A549 (cell line): ENCODE measurements at regions not wholly inside any gene's neighbourhood (a gene's known extent, or its start where the extent isn't known, plus 50 kb on each side); places are given as distances from the start of the nearest gene placed in this dataset.

Experiments used
- ATAC-seq, 2 experiments: fragments of 200-7000 bp in 1 of 2; fragments of >200 bp in 1 of 2; cut with Nextera tagmentation in 1 of 2; cut with Tn5 transposase in 1 of 2; 3 replicates each; pipeline versions ENCODE4 v1.8.0 to v1.9.1; 2018 to 2020; ENCODE audit warnings: mild to moderate bottlenecking in 1 of 2, moderate library complexity in 1 of 2
- CTCF ChIA-PET: fragments of 300-600 bp; sonication (Branson Sonifier 250); formaldehyde crosslinking; extraction: SDS; loops from one replicate; lab custom pipeline; 2021; ENCODE audit warnings: antibody characterized with exemption, inconsistent platforms; lab: Yijun Ruan, JAX
- POLR2A ChIA-PET: fragments of 350-600 bp; formaldehyde crosslinking; extraction: SDS; loops from one replicate; lab custom pipeline; 2021; ENCODE audit warnings: antibody characterized with exemption, inconsistent platforms; lab: Yijun Ruan, JAX
- DNase-seq, 2 experiments: peaks; one replicate each; pipeline versions ENCODE4 v3.0.0 to v3.0.0-alpha.2; 2011 to 2016; ENCODE audit warnings: low read depth in 1 of 2, low spot score in 1 of 2
- FAIRE-seq: peaks from 2 replicates; lab custom pipeline; 2011; peaks lifted over from hg19 to GRCh38; lab: Jason Lieb, UNC
- H3K27ac ChIP-seq, 2 experiments: fragments of >200 bp; sonication (Bioruptor Twin); formaldehyde crosslinking; 3 replicates each; pipeline ENCODE4 v1.5.1; 2016 to 2017
- H3K4me1 ChIP-seq: fragments of >200 bp; sonication (Bioruptor Twin); formaldehyde crosslinking; 3 replicates; pipeline ENCODE4 v1.6.1; 2016
- H3K4me2 ChIP-seq: fragments of >200 bp; sonication (Bioruptor Twin); formaldehyde crosslinking; 3 replicates; pipeline ENCODE4 v1.6.1; 2016
- H3K4me3 ChIP-seq: fragments of >200 bp; sonication (Bioruptor Twin); formaldehyde crosslinking; 3 replicates; pipeline ENCODE4 v1.5.1; 2016
- H3K9me3 ChIP-seq: fragments of >200 bp; sonication (Bioruptor Twin); formaldehyde crosslinking; 3 replicates; pipeline ENCODE4 v1.6.1; 2016
- ATOH8 ChIP-seq: fragments of 250-450 bp; sonication (Bioruptor Pico); IDR thresholded peaks from 2 replicates; pipeline ENCODE4 v1.5.0; 2020; ENCODE audit warnings: low read depth, mild to moderate bottlenecking, moderate library complexity
- BCL3 ChIP-seq: fragments of >200 bp; sonication (Bioruptor Twin); formaldehyde crosslinking; IDR thresholded peaks from 3 replicates; pipeline ENCODE4 v1.6.1; 2016
- CBX8 ChIP-seq: fragments of 200-600 bp; sonication (generic); IDR thresholded peaks from 2 replicates; pipeline ENCODE4 v1.6.1; 2016
- CEBPB ChIP-seq, 2 experiments: fragments of >200 bp in 1 of 2; sonication (Bioruptor Twin) in 1 of 2; formaldehyde crosslinking in 1 of 2; IDR thresholded peaks; 2 replicates each; pipeline ENCODE4 v1.6.1; 2012 to 2016
- CHD2 ChIP-seq: fragments of 150-350 bp; IDR thresholded peaks from 2 replicates; pipeline ENCODE4 v1.6.1; 2014; ENCODE audit warnings: low read length; ENCODE audit not compliant: partially characterized antibody
- CTCF ChIP-seq: fragments of >200 bp; sonication (Bioruptor Twin); formaldehyde crosslinking; IDR thresholded peaks from 3 replicates; pipeline ENCODE4 v1.5.1; 2016
- EHMT2 ChIP-seq: fragments of 200-600 bp; sonication (generic); IDR thresholded peaks from 2 replicates; pipeline ENCODE4 v1.6.1; 2016; ENCODE audit warnings: antibody characterized with exemption, low read depth, mild to moderate bottlenecking, moderate library complexity
- GATA3 ChIP-seq: IDR thresholded peaks from 2 replicates; pipeline ENCODE4 v1.6.1; 2012; ENCODE audit warnings: borderline replicate concordance
- HES2 ChIP-seq: fragments of >200 bp; sonication (Bioruptor Twin); formaldehyde crosslinking; IDR thresholded peaks from 2 replicates; pipeline ENCODE4 v1.6.1; 2016
- HOXB13 ChIP-seq: fragments of 250-450 bp; sonication (Bioruptor Pico); IDR thresholded peaks from 2 replicates; pipeline ENCODE4 v1.5.0; 2020; ENCODE audit warnings: low read depth, mild to moderate bottlenecking, moderate library complexity
- MAFK ChIP-seq: fragments of 450-650 bp; IDR thresholded peaks from 2 replicates; pipeline ENCODE4 v1.6.1; 2014; ENCODE audit not compliant: partially characterized antibody
- MAX ChIP-seq: IDR thresholded peaks from 2 replicates; pipeline ENCODE4 v1.6.1; 2012
- MYC ChIP-seq: IDR thresholded peaks from 2 replicates; pipeline ENCODE4 v1.6.1; 2012; ENCODE audit warnings: mild to moderate bottlenecking, inconsistent platforms, low read length, improper control_type of control experiment, borderline replicate concordance
- NFE2L2 ChIP-seq: fragments of 150-350 bp; conservative IDR thresholded peaks from 2 replicates; pipeline ENCODE4 v1.6.1; 2014; ENCODE audit warnings: low read length
- PBX3 ChIP-seq: IDR thresholded peaks from 2 replicates; pipeline ENCODE4 v1.6.1; 2012
- PHF8 ChIP-seq: fragments of 200-600 bp; sonication (generic); IDR thresholded peaks from 2 replicates; pipeline ENCODE4 v1.6.1; 2016; ENCODE audit warnings: low read depth, mild to moderate bottlenecking, antibody characterized with exemption, moderate library complexity, borderline replicate concordance
- POLR2A ChIP-seq: IDR thresholded peaks from 2 replicates; pipeline ENCODE4 v1.6.1; 2012; ENCODE audit warnings: mild to moderate bottlenecking, low read length
- POLR2AphosphoS2 ChIP-seq: conservative IDR thresholded peaks from 2 replicates; pipeline ENCODE4 v1.6.1; 2012; ENCODE audit warnings: low read length, improper control_type of control experiment, inconsistent platforms
- RNF2 ChIP-seq: fragments of 200-600 bp; sonication (generic); IDR thresholded peaks from 2 replicates; pipeline ENCODE4 v1.6.1; 2016; ENCODE audit warnings: low read depth, mild to moderate bottlenecking, antibody characterized with exemption, moderate library complexity, borderline replicate concordance
- SMC3 ChIP-seq: fragments of >200 bp; sonication (Bioruptor Twin); formaldehyde crosslinking; IDR thresholded peaks from 3 replicates; pipeline ENCODE4 v1.6.1; 2018; ENCODE audit warnings: inconsistent platforms
- TFCP2L1 ChIP-seq: fragments of 250-450 bp; sonication (Bioruptor Pico); IDR thresholded peaks from 2 replicates; pipeline ENCODE4 v1.5.0; 2021; ENCODE audit warnings: mild to moderate bottlenecking
- TP53 ChIP-seq: fragments of 250-450 bp; sonication (Bioruptor Pico); IDR thresholded peaks from 2 replicates; pipeline ENCODE4 v1.5.0; 2021; ENCODE audit warnings: mild to moderate bottlenecking, moderate library complexity
- ZC3H11A ChIP-seq: fragments of 450-650 bp; IDR thresholded peaks from 2 replicates; pipeline ENCODE4 v1.6.1; 2014; ENCODE audit warnings: antibody characterized with exemption, mild to moderate bottlenecking
- ZFP36 ChIP-seq: fragments of 450-650 bp; IDR thresholded peaks from 2 replicates; pipeline ENCODE4 v1.6.1; 2014; ENCODE audit warnings: borderline replicate concordance; ENCODE audit not compliant: partially characterized antibody
- ZNF302 ChIP-seq: fragments of 250-450 bp; sonication (Bioruptor Pico); IDR thresholded peaks from 2 replicates; pipeline ENCODE4 v1.9.0; 2021; ENCODE audit warnings: inconsistent platforms, mild to moderate bottlenecking, moderate library complexity
- WGBS: methylation state at CpG from one replicate; pipeline ENCODE4 v1.1.6; 2017; ENCODE audit errors: missing lambda C conversion rate; 5-methylcytosine and 5-hydroxymethylcytosine counted together

GRCh38 chr2:57693965-57694364, 352.6 kb upstream of the VRK2 start:
- no peak for DNase-seq
- Histone ChIP-seq H3K4me3 (no peak overlapping the region), H3K4me1 (no peaks in the 10 kb centered on the region), H3K4me2 (no peak overlapping the region), H3K9me3 (peaks cover 12% of the 10 kb centered on the region; the same call in 2 of the 3 replicates), H3K27ac (no peak overlapping the region)
- no peak for FAIRE-seq
- CTCF ChIA-PET: no interaction called here
- WGBS: 58% methylated on average over 2 of the region's 2 CpGs
- TF ChIP-seq GATA3 (no peak), HES2 (no peak), CHD2 (no peak), NFE2L2 (no peak), EHMT2 (no peak), ZFP36 (no peak), CTCF (no peak), POLR2A (no peak), HOXB13 (no peak), MYC (no peak), CBX8 (no peak)
- ATAC-seq: no peak
- POLR2A ChIA-PET: no interaction called here

- Histone ChIP-seq H3K27ac (no peak overlapping the region), H3K4me1 (peaks cover 5% of the 10 kb centered on the region; the same call in 1 of the 3 replicates), H3K4me2 (no peak overlapping the region), H3K9me3 (peaks cover under 1% of the 10 kb centered on the region; the same call in 1 of the 3 replicates), H3K4me3 (no peak overlapping the region)
- CTCF ChIA-PET: interaction anchor here (0.5 to 1.8 kb wide), 2 partner anchors 25 to 26 kb away, joined by 3 to 4 read pairs; no protein-coding TSS in a partner anchor
- DNase-seq (peak; percentile 14), FAIRE-seq (no peak), ATAC-seq (peak; percentile 54 to 58; a peak in 1 of 6 replicates)
- WGBS: 53% methylated on average over 4 of the region's 4 CpGs
- TF ChIP-seq ZC3H11A (no peak), TP53 (CRISPR knock-in tag) (no peak), PHF8 (no peak), ATOH8 (CRISPR knock-in tag) (no peak), MAFK (no peak), BCL3 (no peak), HES2 (no peak), PBX3 (no peak), CHD2 (no peak), MYC (no peak), SMC3 (no peak), CEBPB (IDR thresholded peaks at IDR 0.05) (no peak), MAX (no peak), TFCP2L1 (CRISPR knock-in tag) (no peak), ZNF302 (no peak), RNF2 (no peak), CTCF (no peak), POLR2AphosphoS2 (no peak)
- POLR2A ChIA-PET: no interaction called here
These were observed 350.6 kb upstream of the VRK2 start for GRCh38 chr2:57696016-57696415.
